ENCODE measurements at regions not wholly inside any gene's neighbourhood (a gene's known extent, or its start where the extent isn't known, plus 50 kb on each side); places are given as distances from the start of the nearest gene placed in this dataset.

- no peaks in the 10 kb centered on the region for H3K9me3 ChIP-seq (ENCODE audit: control insufficient read depth, insufficient read depth, low read depth, low read length)
- H3K36me3 ChIP-seq (ENCODE audit: control insufficient read depth, insufficient read depth, low read length), result no peaks in the 10 kb centered on the region
- no peaks in the 10 kb centered on the region for H4K20me1 ChIP-seq (ENCODE audit: control insufficient read depth, extremely low read depth, insufficient read depth, low read length)
- H3K27me3 ChIP-seq (ENCODE audit: control insufficient read depth, insufficient read depth, low read length), result peaks cover 13% of the 10 kb centered on the region
- TF ChIP-seq, protein P1, sequence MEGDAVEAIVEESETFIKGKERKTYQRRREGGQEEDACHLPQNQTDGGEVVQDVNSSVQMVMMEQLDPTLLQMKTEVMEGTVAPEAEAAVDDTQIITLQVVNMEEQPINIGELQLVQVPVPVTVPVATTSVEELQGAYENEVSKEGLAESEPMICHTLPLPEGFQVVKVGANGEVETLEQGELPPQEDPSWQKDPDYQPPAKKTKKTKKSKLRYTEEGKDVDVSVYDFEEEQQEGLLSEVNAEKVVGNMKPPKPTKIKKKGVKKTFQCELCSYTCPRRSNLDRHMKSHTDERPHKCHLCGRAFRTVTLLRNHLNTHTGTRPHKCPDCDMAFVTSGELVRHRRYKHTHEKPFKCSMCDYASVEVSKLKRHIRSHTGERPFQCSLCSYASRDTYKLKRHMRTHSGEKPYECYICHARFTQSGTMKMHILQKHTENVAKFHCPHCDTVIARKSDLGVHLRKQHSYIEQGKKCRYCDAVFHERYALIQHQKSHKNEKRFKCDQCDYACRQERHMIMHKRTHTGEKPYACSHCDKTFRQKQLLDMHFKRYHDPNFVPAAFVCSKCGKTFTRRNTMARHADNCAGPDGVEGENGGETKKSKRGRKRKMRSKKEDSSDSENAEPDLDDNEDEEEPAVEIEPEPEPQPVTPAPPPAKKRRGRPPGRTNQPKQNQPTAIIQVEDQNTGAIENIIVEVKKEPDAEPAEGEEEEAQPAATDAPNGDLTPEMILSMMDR (conservative IDR thresholded peaks at IDR 0.05 in 1 of 2, IDR thresholded peaks at IDR 0.05 in 1 of 2; ENCODE audit: low read depth in 1 of 2, low read length in 2 of 2), result no peak
- TF ChIP-seq EZH2 (IDR thresholded peaks at IDR 0.05; ENCODE audit: low read length, missing control alignments), result no peak
- no peak overlapping the region for H2AFZ ChIP-seq (ENCODE audit: low read length)
- H3K4me2 ChIP-seq (ENCODE audit: extremely low read depth, insufficient read depth, low read length), result no peak overlapping the region
- no peak for DNase-seq (ENCODE audit: low read depth in 2 of 2)
- no peaks in the 10 kb centered on the region for H3K79me2 ChIP-seq (ENCODE audit: control insufficient read depth, insufficient read depth, low read length)
- H3K4me1 ChIP-seq (ENCODE audit: control insufficient read depth, extremely low read depth, insufficient read depth, low read length), result peaks cover 17% of the 10 kb centered on the region
- no peak overlapping the region for H3K27ac ChIP-seq (ENCODE audit: insufficient read depth, low read length)
- no peak overlapping the region for H3K4me3 ChIP-seq (replicated peaks in 1 of 4; ENCODE audit: control extremely low read depth in 1 of 4, insufficient read depth in 1 of 4, low read depth in 3 of 4, low read length in 4 of 4)
- no peak overlapping the region for H3K9ac ChIP-seq (ENCODE audit: insufficient read depth, low read length)
Observed at GRCh38 chr6:37549558-37549957, 49.9 kb upstream of the CCDC167 start.

All from fibroblast of lung (primary cell).